Fibroblast of skin of abdomen (primary cell): ENCODE measurements at regions not wholly inside any gene's neighbourhood (a gene's known extent, or its start where the extent isn't known, plus 50 kb on each side); places are given as distances from the start of the nearest gene placed in this dataset.
"Not testable (repeated sequence)": the region's sequence is repeated elsewhere in the genome, so short reads cannot be mapped to it uniquely, and the experiment has no call there.

ENCODE experiments used
- DNase-seq: peaks from one replicate; pipeline ENCODE4 v3.0.0-alpha.2; 2013

- no peak for DNase-seq
These were observed 277.7 kb upstream of the RIMS1 start for GRCh38 chr6:71608646-71609045.

DNA sequence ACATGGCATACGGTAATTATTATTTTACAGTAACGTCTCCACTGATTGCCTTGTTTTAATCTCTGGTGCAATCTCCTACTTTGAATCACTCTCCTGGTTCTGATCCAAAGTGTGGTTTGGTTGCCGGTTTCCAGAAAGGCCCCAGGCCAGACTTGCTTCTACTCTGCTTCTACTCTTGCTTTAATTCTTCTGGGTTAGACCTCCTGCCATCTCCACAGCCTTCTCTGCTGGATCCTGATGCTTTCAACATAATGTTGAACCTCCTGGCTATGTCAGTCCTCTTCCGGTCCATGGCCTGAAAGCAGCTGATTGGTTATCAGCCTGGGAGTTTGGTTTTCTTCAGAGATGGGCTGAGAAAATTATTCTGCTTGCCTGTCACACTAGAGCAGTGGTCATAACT is 266.5 kb upstream of the RIMS1 start:
- no peak for DNase-seq

- DNase-seq: peak; percentile 0
These were observed 264.3 kb upstream of the RIMS1 start for GRCh38 chr6:71621918-71622519.

- DNase-seq: no peak
These were observed 244.2 kb upstream of the RIMS1 start for GRCh38 chr6:71642120-71642519.

GRCh38 chr6:71642793-71643192 is 243.6 kb upstream of the RIMS1 start:
- DNase-seq: no peak

- DNase-seq: no peak
These were observed 241.1 kb upstream of the RIMS1 start for GRCh38 chr6:71645299-71645698.

DNA sequence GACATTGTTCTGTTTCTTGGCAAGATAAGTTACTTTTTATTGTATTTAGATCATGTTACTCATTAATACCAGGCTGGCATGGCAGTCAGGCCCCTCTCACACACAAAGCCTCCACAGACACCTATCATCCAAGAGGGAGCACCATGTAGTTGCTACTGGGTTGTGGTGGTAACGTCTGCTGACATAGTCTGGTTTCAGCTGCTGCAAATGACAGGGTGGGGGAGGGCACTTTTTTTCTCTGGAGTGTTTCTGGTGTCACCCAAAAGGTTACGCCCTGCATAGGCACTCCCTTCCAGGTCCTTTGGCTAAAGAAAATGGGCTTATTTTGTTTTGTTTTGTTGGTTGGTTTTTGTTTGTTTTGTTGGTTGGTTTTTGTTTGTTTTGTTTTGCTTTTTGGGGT is 236.4 kb upstream of the RIMS1 start:
- no peak for DNase-seq

- no peak for DNase-seq
These were observed 234.7 kb upstream of the RIMS1 start for GRCh38 chr6:71651636-71652035.

DNA sequence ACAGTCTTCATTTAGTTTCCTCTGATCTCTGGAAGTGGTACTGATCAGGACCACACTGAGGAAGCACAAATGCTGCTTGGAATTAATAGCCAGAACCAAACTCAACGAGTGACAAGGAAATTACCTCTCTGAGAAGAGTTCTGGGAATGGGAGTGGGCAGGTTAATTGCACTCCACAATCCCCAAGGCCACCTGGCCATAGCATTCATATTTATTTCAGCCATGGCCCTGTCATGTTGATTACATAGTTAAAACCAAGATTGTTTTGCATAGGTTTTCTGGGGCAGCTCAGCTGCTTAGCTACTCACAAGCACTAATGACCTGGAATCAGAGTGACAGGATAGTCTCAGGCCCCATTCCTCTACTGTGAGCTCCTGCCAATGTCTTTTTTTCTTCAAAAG is 230.2 kb upstream of the RIMS1 start:
- no peak for DNase-seq

- no peak for DNase-seq
These were observed 220.4 kb upstream of the RIMS1 start for GRCh38 chr6:71665931-71666330.

DNA sequence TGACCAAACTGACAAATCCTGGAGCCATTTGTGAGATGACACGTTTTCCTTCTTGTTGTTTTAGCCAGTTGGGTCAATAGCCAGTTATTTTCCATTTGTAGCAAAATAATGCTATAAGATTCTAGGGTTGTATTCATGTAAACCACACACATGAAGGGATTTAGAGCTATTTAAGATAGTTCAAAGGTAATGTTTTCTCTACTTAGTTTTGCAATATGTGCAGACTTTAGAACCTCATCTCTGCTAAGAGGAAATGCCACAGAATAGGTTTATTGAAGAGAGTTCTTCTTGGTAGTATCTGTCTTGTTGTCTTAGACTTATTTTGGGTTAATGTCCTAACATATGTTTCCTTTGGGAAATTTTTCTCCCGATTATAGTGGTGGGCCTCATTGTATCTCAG is 213.5 kb upstream of the RIMS1 start:
- no peak for DNase-seq

DNA sequence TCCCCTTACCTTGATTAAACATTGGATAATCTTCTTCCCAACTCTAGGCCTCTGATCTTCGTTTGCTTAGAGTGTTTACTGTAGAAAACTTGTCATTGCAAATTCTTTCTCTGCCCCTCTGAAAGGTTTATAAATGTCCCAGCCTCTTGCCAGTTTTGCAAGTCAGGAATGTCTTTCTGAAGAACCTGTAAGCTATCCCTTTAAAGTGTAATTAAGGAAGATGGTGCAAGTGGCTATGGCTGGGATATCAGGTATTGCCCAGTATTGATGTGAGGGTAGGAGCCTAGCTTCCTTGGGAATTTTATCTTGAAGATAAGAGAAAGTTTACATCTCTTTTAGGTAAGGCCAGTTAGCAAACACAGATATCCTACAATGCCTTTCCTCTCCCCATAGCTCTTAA is 211.0 kb upstream of the RIMS1 start:
- no peak for DNase-seq

DNA sequence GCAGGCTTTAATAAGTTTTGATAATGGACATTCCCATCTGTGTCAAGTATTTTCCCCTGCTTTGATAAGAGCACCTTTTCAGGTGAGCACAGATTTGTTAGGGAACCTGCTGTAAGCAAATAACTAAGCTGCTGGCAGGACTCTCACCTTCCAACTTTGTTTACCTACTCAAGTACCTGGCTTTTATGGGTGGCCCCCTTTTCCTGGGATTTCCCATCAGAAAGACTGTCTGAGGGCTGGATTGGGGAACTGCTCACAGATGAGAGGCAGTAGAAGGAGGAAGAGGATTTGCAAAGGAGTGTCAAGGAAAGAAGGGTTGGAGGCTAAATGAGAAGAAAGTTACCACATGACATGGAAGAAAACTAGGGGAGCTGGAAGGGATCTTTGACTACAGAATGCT is 210.1 kb upstream of the RIMS1 start:
- DNase-seq: no peak

- DNase-seq: no peak
These were observed 208.3 kb upstream of the RIMS1 start for GRCh38 chr6:71678091-71678490.

DNA sequence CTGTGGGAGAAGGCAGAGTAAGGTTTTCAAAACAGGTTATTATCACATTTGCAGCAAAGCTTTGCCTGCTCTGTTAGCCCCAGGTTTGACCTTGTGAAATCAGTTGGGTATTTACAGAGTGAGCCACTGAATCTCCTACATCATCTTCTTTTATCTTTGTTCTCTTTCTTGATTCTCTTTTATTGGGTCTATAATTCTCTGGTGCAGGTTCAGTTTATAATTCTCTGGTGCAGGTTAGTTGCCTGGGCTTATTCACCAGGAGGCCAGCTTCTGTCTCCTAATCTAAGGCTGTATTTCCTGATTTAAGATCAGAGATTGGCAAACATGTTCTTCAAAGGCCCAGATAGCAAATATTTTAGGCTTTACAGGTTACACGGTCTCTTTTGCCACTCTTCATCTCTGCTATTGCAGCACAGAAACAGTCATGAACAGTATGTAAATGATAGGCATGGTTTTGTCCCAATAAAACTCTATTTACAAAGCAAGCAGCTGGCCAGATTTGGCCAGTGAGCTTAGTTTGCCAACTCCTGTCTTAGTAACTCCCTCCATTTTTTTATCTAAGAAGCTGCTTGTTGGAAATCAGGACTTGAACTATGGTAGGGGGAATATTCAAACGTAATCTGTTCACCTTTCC is 205.0 kb upstream of the RIMS1 start:
- DNase-seq: no peak

DNA sequence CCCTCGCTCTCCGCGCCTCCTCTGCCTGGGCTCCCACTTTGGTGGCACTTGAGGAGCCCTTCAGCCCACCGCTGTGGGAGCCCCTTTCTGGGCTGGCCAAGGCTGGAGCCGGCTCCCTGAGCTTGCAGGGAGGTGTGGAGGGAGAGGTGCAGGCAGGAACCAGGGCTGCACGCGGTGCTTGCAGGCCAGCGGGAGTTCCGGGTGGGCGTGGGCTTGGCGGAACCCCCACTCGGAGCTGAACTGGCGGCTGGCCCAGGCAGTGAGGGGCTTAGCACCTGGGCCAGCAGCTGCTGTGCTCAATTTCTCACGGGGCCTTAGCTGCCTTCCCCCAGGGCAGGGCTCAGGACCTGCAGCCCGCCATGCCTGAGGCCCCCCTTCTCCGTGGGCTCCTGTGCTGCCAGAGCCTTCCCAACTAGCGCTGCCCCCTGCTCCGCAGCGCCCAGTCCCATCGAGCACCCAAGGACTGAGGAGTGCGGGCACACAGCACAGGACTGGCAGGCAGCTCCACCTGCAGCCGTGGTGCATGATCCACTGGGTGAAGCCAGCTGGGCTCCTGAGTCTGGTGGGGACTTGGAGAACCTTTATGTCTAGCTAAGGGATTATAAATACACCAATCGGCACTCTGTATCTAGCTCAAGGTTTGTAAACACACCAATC is 200.2 kb upstream of the RIMS1 start:
- DNase-seq: not testable (repeated sequence)

GRCh38 chr6:71698702-71699101 is 187.6 kb upstream of the RIMS1 start:
- DNase-seq: no peak

DNA sequence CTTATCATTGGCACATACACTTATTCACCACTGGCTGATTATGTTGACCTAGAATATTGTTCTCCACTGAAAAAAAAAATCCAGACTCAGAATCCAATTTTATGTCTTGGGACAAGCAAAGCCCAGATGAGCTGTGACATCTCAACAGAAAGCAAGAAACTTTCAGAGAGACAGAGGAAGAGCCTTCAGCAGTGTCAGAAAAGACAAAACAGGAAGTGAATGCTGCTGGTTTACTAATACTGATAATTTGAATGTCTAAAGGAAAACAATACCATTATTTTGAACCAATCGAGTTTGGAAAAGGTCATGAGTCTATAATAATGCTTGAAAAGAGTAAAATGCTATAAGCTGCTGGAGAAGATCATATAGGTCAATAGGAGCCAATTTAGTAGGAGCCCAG is 179.8 kb upstream of the RIMS1 start:
- DNase-seq: no peak

- no peak for DNase-seq
These were observed 179.3 kb upstream of the RIMS1 start for GRCh38 chr6:71707059-71707458.

GRCh38 chr6:71720705-71721104 is 165.6 kb upstream of the RIMS1 start:
- DNase-seq: no peak

DNA sequence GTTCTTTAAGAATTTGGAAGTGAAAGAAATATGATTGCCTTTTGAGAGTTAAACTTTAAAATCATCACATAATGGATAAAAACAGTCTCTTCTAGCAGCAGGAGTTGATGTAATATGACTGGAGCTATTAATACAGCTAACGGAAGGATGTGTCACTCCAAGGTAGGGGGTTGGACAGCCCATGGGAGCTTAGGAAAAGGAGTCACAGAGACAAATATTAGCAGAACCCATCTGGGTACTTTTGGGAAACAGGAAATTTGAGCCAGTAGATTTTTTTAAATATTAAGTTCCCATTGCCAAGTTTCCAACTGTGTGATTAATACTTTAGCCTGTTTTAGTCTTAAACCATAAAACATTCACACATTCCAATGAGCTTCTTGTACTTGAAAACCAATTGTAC is 164.7 kb upstream of the RIMS1 start:
- DNase-seq: peak; percentile 14

- DNase-seq: no peak
These were observed 163.6 kb upstream of the RIMS1 start for GRCh38 chr6:71722736-71723135.

- DNase-seq: no peak
These were observed 161.8 kb upstream of the RIMS1 start for GRCh38 chr6:71724456-71725125.

- DNase-seq: no peak
These were observed 161.3 kb upstream of the RIMS1 start for GRCh38 chr6:71725126-71725470.
